Breast epithelium (tissue), 4 donors: ENCODE measurements at regions not wholly inside any gene's neighbourhood (a gene's known extent, or its start where the extent isn't known, plus 50 kb on each side); places are given as distances from the start of the nearest gene placed in this dataset.
"Not testable (repeated sequence)": the region's sequence is repeated elsewhere in the genome, so short reads cannot be mapped to it uniquely, and the experiment has no call there.

Experiments used
- DNase-seq, 2 donors: peaks; one replicate each; pipeline ENCODE4 v3.0.0-alpha.2; 2019; ENCODE audit warnings: low spot score in 2 of 2
- H3K27ac ChIP-seq, 2 donors: fragments of 200-600 bp; sonication (generic) in 1 of 2; one replicate each; pipeline ENCODE4 v1.5.1; 2016 to 2019; ENCODE audit warnings: mild to moderate bottlenecking in 1 of 2
- H3K27me3 ChIP-seq, 2 donors: fragments of 200-600 bp; sonication (generic) in 1 of 2; one replicate each; pipeline versions ENCODE4 v1.5.1 to v1.6.0; 2017 to 2019; ENCODE audit warnings: control low read depth in 1 of 2, mild to moderate bottlenecking in 1 of 2
- H3K36me3 ChIP-seq: fragments of 200-600 bp; one replicate; pipeline ENCODE4 v1.5.1; 2019
- H3K4me1 ChIP-seq, 2 donors: fragments of 200-600 bp; sonication (generic); one replicate each; pipeline ENCODE4 v1.5.1; 2016 to 2019; ENCODE audit warnings: control low read depth in 1 of 2
- H3K4me3 ChIP-seq, 3 donors: fragments of 200-600 bp; sonication (generic); 1 replicate in 2 of 3; 2 replicates in 1 of 3; pipeline ENCODE4 v1.5.1; 2016 to 2019; ENCODE audit warnings: mild to moderate bottlenecking in 3 of 3, moderate library complexity in 2 of 3
- H3K9me3 ChIP-seq, 2 donors: fragments of 200-600 bp; sonication (generic) in 1 of 2; one replicate each; pipeline ENCODE4 v1.5.1; 2016 to 2019; ENCODE audit warnings: control low read depth in 1 of 2
- POLR2A ChIP-seq: fragments of 450-650 bp; IDR thresholded peaks from one replicate; pipeline ENCODE4 v1.6.1; 2016; ENCODE audit warnings: antibody characterized with exemption, mild to moderate bottlenecking, moderate library complexity
- POLR2AphosphoS5 ChIP-seq, 3 donors: sonication (generic); formaldehyde crosslinking; IDR thresholded peaks; one replicate each; pipeline ENCODE4 v1.6.1; 2017; ENCODE audit warnings: antibody characterized with exemption in 3 of 3
- intact Hi-C: fragments of 100-400 bp; cut with DNase I; formaldehyde crosslinking; loops from one replicate; pipeline ENCODE4 v1.15.1; 2023; ENCODE audit warnings: low total_unique reads
- TF ChIP-seq, protein P1 (sequence below), 3 donors: fragments of 450-650 bp; IDR thresholded peaks; one replicate each; pipeline ENCODE4 v1.5.1; 2016 to 2017; ENCODE audit warnings: antibody characterized with exemption in 3 of 3, mild to moderate bottlenecking in 3 of 3, moderate library complexity in 3 of 3

DNA sequence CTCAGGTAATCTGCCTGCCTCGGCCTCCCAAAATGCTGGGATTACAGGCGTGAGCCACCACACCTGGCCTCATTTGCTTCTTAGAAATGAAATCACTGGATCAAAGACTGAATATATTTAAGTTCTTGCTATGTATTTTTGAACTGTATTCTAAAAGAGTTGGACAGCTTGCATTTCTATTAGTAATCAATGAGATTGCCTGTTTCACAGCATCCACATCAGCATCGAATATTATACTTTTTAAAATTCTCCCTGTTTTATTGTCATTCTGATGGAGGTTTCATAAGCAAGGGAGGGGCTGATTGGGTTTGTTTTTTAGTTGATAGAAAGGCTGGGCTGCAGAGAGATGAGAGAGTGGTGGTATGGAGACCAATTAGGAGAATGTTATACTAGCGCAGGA lies 68.7 kb upstream of the CREB3L1 start:
- Histone ChIP-seq H3K36me3 (no peaks in the 10 kb centered on the region), H3K9me3 (no peaks in the 10 kb centered on the region), H3K27ac (no peak overlapping the region), H3K4me1 (no peaks in the 10 kb centered on the region), H3K27me3 (no peaks in the 10 kb centered on the region), H3K4me3 (no peak overlapping the region)
- TF ChIP-seq POLR2AphosphoS5 (IDR thresholded peaks at IDR 0.05) (no peak), POLR2A (no peak)
- TF ChIP-seq, protein P1, sequence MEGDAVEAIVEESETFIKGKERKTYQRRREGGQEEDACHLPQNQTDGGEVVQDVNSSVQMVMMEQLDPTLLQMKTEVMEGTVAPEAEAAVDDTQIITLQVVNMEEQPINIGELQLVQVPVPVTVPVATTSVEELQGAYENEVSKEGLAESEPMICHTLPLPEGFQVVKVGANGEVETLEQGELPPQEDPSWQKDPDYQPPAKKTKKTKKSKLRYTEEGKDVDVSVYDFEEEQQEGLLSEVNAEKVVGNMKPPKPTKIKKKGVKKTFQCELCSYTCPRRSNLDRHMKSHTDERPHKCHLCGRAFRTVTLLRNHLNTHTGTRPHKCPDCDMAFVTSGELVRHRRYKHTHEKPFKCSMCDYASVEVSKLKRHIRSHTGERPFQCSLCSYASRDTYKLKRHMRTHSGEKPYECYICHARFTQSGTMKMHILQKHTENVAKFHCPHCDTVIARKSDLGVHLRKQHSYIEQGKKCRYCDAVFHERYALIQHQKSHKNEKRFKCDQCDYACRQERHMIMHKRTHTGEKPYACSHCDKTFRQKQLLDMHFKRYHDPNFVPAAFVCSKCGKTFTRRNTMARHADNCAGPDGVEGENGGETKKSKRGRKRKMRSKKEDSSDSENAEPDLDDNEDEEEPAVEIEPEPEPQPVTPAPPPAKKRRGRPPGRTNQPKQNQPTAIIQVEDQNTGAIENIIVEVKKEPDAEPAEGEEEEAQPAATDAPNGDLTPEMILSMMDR (IDR thresholded peaks at IDR 0.05) = no peak
- no peak for DNase-seq
- intact Hi-C loops = no loop called here

GRCh38 chr11:46207270-46207669 lies 70.2 kb upstream of the CREB3L1 start:
- Histone ChIP-seq H3K27ac (no peak overlapping the region), H3K4me3 (no peak overlapping the region), H3K4me1 (no peaks in the 10 kb centered on the region), H3K27me3 (no peaks in the 10 kb centered on the region), H3K36me3 (no peaks in the 10 kb centered on the region), H3K9me3 (no peaks in the 10 kb centered on the region)
- no peak for TF ChIP-seq POLR2AphosphoS5 (IDR thresholded peaks at IDR 0.05)
- DNase-seq = no peak
- intact Hi-C loops = no loop called here

DNA sequence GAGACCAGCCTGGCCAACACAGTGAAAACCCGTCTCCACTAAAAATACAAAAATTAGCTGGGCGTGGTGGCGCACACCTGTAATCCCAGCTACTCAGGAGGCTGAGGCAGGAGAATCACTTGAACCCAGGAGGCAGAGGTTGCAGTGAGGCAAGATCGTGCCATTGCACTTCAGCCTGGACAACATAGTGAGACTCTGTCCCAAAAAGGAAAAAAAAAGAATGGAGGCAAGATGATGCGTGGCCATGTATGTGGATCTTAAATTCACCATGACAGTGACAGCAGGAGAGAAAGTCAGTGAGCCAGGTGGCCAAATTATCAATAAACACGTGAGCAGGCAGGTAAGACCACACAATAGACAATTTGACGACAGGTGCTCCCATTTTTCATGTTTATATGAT lies 73.0 kb upstream of the CREB3L1 start:
- H3K27ac ChIP-seq, H3K9me3 ChIP-seq, H3K4me3 ChIP-seq, intact Hi-C loops, H3K27me3 ChIP-seq, DNase-seq, H3K4me1 ChIP-seq, H3K36me3 ChIP-seq: not testable (repeated sequence)

- no peaks in the 10 kb centered on the region for H3K4me1 ChIP-seq
- no peaks in the 10 kb centered on the region for H3K36me3 ChIP-seq
- TF ChIP-seq POLR2A (no peak), POLR2AphosphoS5 (IDR thresholded peaks at IDR 0.05) (no peak)
- TF ChIP-seq, protein P1 (IDR thresholded peaks at IDR 0.05) = no peak
- H3K9me3 ChIP-seq = no peaks in the 10 kb centered on the region
- intact Hi-C loops = no loop called here
- H3K27ac ChIP-seq = no peak overlapping the region
- H3K27me3 ChIP-seq = no peaks in the 10 kb centered on the region
- H3K4me3 ChIP-seq = no peak overlapping the region
- DNase-seq = no peak
Measured at GRCh38 chr11:46203746-46204145, 73.7 kb upstream of the CREB3L1 start.

DNA sequence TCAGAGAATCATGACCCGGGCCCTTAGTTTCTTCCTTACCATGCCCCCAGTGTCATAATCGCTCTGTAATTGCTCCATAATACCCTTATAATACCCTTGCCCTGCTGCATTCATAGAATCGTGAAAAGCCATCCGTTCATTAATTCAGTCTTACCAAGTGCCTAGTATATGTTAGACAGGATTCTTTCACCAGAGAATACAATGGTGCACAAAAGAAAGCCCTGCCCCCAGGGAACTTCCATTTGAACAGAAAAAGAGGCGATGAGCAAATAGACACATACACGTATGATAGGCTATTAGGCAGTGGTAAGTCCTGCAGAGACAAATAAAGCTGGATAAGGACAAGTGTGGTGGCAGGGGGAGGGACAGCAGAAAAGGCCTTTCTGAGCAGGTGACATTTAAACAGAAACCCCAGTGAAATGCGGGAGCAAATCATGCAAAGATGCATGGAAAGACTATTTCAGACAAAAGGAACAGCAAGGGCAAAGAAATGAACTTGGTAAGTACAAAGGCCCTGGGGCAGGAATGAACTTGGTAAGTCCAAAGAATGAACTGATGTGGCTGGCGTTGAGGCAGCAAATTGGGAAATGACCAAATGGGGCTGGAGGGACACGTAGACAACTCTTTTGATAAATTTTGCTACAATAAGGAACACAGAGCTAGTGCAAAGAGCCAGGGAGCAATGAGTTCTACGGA lies 74.6 kb upstream of the CREB3L1 start:
- intact Hi-C loops = no loop called here
- H3K36me3 ChIP-seq = no peaks in the 10 kb centered on the region
- H3K27me3 ChIP-seq = no peaks in the 10 kb centered on the region
- no peaks in the 10 kb centered on the region for H3K4me1 ChIP-seq
- H3K4me3 ChIP-seq = no peak overlapping the region
- DNase-seq = no peak
- no peaks in the 10 kb centered on the region for H3K9me3 ChIP-seq
- H3K27ac ChIP-seq = no peak overlapping the region
- TF ChIP-seq, protein P1 (IDR thresholded peaks at IDR 0.05) = no peak
- TF ChIP-seq POLR2AphosphoS5 (IDR thresholded peaks at IDR 0.05) = no peak
- no peak for TF ChIP-seq POLR2A

DNA sequence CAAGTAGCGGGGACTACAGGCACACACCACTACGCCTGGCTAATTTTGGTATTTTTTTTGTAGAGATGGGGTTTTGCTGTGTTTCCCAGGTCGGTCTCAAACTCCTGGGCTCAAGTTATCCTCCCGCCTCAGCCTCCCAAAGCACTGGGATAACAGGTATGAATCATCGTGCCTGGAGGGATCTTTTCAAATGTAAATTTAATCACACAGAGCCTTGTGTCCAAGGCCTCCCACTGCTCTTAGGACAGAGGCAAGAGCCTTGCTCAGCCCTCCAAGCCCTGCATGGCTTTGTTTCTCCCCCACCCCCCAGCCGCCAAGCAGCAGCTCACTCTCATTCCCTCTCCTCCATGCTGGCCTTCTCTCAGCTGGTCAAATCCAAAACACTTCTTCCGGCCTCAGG lies 75.3 kb upstream of the CREB3L1 start:
- no peak for DNase-seq
- H3K9me3 ChIP-seq = no peaks in the 10 kb centered on the region
- intact Hi-C loops = no loop called here
- H3K36me3 ChIP-seq = no peaks in the 10 kb centered on the region
- H3K4me3 ChIP-seq = no peak overlapping the region
- TF ChIP-seq, protein P1 (IDR thresholded peaks at IDR 0.05) = no peak
- TF ChIP-seq POLR2AphosphoS5 (IDR thresholded peaks at IDR 0.05) (no peak), POLR2A (no peak)
- H3K4me1 ChIP-seq = no peaks in the 10 kb centered on the region
- no peak overlapping the region for H3K27ac ChIP-seq
- no peaks in the 10 kb centered on the region for H3K27me3 ChIP-seq
